ENCODE measurements at regions not wholly inside any gene's neighbourhood (a gene's known extent, or its start where the extent isn't known, plus 50 kb on each side); places are given as distances from the start of the nearest gene placed in this dataset.

DNA sequence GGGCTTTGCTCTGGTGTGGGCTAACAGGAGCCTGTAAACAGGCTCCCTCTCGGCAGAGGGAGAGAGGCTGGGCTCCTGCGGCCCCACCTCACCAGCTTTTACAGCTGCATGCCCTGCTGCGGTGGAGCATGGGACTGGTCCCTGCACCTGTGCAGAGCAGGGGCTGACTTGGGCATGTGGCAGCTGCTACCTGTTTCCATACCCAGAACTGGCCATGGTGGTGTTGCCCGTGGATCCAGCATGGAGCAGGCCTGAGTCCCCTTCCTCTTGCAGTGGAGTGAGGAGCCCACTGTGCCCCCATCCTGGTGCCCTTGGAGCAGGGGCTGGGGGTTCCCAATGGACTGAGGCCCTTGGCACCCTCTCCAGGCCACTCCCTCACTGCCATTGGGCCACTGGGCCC lies 91.9 kb upstream of the MGMT start:
- TF ChIP-seq, protein P1, sequence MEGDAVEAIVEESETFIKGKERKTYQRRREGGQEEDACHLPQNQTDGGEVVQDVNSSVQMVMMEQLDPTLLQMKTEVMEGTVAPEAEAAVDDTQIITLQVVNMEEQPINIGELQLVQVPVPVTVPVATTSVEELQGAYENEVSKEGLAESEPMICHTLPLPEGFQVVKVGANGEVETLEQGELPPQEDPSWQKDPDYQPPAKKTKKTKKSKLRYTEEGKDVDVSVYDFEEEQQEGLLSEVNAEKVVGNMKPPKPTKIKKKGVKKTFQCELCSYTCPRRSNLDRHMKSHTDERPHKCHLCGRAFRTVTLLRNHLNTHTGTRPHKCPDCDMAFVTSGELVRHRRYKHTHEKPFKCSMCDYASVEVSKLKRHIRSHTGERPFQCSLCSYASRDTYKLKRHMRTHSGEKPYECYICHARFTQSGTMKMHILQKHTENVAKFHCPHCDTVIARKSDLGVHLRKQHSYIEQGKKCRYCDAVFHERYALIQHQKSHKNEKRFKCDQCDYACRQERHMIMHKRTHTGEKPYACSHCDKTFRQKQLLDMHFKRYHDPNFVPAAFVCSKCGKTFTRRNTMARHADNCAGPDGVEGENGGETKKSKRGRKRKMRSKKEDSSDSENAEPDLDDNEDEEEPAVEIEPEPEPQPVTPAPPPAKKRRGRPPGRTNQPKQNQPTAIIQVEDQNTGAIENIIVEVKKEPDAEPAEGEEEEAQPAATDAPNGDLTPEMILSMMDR (IDR thresholded peaks at IDR 0.05; ENCODE audit: poor library complexity, severe bottlenecking), result no peak
- TF ChIP-seq EZH2 (IDR thresholded peaks at IDR 0.05; ENCODE audit: borderline replicate concordance, insufficient read depth, low read length, poor library complexity, severe bottlenecking), result no peak
- TF ChIP-seq RAD21 (conservative IDR thresholded peaks at IDR 0.05), result no peak
- no peak for TF ChIP-seq EP300 (conservative IDR thresholded peaks at IDR 0.05; ENCODE audit: poor library complexity, severe bottlenecking)
- TF ChIP-seq POLR2AphosphoS5 (IDR thresholded peaks at IDR 0.05), result no peak
- TF ChIP-seq SMC3 (conservative IDR thresholded peaks at IDR 0.05; ENCODE audit: poor library complexity), result no peak
- TF ChIP-seq MXI1 (conservative IDR thresholded peaks at IDR 0.05; ENCODE audit: poor library complexity, severe bottlenecking), result no peak
- TF ChIP-seq, protein P2, sequence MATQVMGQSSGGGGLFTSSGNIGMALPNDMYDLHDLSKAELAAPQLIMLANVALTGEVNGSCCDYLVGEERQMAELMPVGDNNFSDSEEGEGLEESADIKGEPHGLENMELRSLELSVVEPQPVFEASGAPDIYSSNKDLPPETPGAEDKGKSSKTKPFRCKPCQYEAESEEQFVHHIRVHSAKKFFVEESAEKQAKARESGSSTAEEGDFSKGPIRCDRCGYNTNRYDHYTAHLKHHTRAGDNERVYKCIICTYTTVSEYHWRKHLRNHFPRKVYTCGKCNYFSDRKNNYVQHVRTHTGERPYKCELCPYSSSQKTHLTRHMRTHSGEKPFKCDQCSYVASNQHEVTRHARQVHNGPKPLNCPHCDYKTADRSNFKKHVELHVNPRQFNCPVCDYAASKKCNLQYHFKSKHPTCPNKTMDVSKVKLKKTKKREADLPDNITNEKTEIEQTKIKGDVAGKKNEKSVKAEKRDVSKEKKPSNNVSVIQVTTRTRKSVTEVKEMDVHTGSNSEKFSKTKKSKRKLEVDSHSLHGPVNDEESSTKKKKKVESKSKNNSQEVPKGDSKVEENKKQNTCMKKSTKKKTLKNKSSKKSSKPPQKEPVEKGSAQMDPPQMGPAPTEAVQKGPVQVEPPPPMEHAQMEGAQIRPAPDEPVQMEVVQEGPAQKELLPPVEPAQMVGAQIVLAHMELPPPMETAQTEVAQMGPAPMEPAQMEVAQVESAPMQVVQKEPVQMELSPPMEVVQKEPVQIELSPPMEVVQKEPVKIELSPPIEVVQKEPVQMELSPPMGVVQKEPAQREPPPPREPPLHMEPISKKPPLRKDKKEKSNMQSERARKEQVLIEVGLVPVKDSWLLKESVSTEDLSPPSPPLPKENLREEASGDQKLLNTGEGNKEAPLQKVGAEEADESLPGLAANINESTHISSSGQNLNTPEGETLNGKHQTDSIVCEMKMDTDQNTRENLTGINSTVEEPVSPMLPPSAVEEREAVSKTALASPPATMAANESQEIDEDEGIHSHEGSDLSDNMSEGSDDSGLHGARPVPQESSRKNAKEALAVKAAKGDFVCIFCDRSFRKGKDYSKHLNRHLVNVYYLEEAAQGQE (IDR thresholded peaks at IDR 0.05; ENCODE audit: borderline replicate concordance), result no peak
